ENCODE measurements at regions not wholly inside any gene's neighbourhood (a gene's known extent, or its start where the extent isn't known, plus 50 kb on each side); places are given as distances from the start of the nearest gene placed in this dataset.
A peak's percentile ranks its signal among the peaks of the same experiment; 100 is the strongest.

- Histone ChIP-seq H3K36me3 (no peaks in the 10 kb centered on the region), H3K4me3 (no peak overlapping the region), H3K27me3 (no peaks in the 10 kb centered on the region), H3K9ac (ENCODE audit: low read depth in 2 of 2, low read length in 2 of 2) (no peak overlapping the region), H3K9me3 (no peaks in the 10 kb centered on the region), H3K27ac (no peak overlapping the region), H3K4me1 (no peaks in the 10 kb centered on the region)
- no peak for TF ChIP-seq CTCF (IDR thresholded peaks at IDR 0.05)
- DNase-seq: peak; percentile 28
- intact Hi-C loops (cut with DNase I): no loop called here
Measured at GRCh38 chr2:207311316-207312005, 145.7 kb upstream of the KLF7 start.

- no peaks in the 10 kb centered on the region for H3K27me3 ChIP-seq
- H3K4me1 ChIP-seq: no peaks in the 10 kb centered on the region
- intact Hi-C loops (cut with DNase I): no loop called here
- no peak overlapping the region for H3K4me3 ChIP-seq
- H3K9me3 ChIP-seq: no peaks in the 10 kb centered on the region
- DNase-seq: no peak
- TF ChIP-seq CTCF (IDR thresholded peaks at IDR 0.05): no peak
- no peaks in the 10 kb centered on the region for H3K36me3 ChIP-seq
- H3K27ac ChIP-seq: no peak overlapping the region
- H3K9ac ChIP-seq (ENCODE audit: low read depth in 2 of 2, low read length in 2 of 2): no peak overlapping the region
Measured at GRCh38 chr2:207312006-207312356, 146.2 kb upstream of the KLF7 start.

GRCh38 chr2:207313947-207314346 lies 148.2 kb upstream of the KLF7 start:
- intact Hi-C loops (cut with DNase I): no loop called here
- no peak for TF ChIP-seq CTCF (IDR thresholded peaks at IDR 0.05)

GRCh38 chr2:207315131-207315530 lies 149.4 kb upstream of the KLF7 start:
- H3K27ac ChIP-seq: no peak overlapping the region
- no peak overlapping the region for H3K9ac ChIP-seq (ENCODE audit: low read depth in 2 of 2, low read length in 2 of 2)
- intact Hi-C loops (cut with DNase I): no loop called here
- no peaks in the 10 kb centered on the region for H3K27me3 ChIP-seq
- no peak overlapping the region for H3K4me3 ChIP-seq
- DNase-seq: no peak
- H3K4me1 ChIP-seq: no peaks in the 10 kb centered on the region
- no peaks in the 10 kb centered on the region for H3K9me3 ChIP-seq
- H3K36me3 ChIP-seq: no peaks in the 10 kb centered on the region
- TF ChIP-seq CTCF (IDR thresholded peaks at IDR 0.05): no peak

More at GRCh38 chr2:207313947-207314346, 148.2 kb upstream of the KLF7 start:
- Histone ChIP-seq H3K4me3 (no peak overlapping the region), H3K27ac (no peak overlapping the region), H3K36me3 (no peaks in the 10 kb centered on the region), H3K9me3 (no peaks in the 10 kb centered on the region), H3K27me3 (no peaks in the 10 kb centered on the region), H3K9ac (ENCODE audit: low read depth in 2 of 2, low read length in 2 of 2) (no peak overlapping the region), H3K4me1 (no peaks in the 10 kb centered on the region)
- no peak for DNase-seq

GRCh38 chr2:207316484-207316883 lies 150.7 kb upstream of the KLF7 start:
- intact Hi-C loops (cut with DNase I): no loop called here
- no peaks in the 10 kb centered on the region for H3K27me3 ChIP-seq
- no peak overlapping the region for H3K9ac ChIP-seq (ENCODE audit: low read depth in 2 of 2, low read length in 2 of 2)
- DNase-seq: no peak
- no peak overlapping the region for H3K4me3 ChIP-seq
- no peaks in the 10 kb centered on the region for H3K4me1 ChIP-seq
- H3K36me3 ChIP-seq: no peaks in the 10 kb centered on the region
- no peak for TF ChIP-seq CTCF (IDR thresholded peaks at IDR 0.05)
- H3K9me3 ChIP-seq: no peaks in the 10 kb centered on the region
- H3K27ac ChIP-seq: no peak overlapping the region
